ENCODE measurements at regions not wholly inside any gene's neighbourhood (a gene's known extent, or its start where the extent isn't known, plus 50 kb on each side); places are given as distances from the start of the nearest gene placed in this dataset.

DNA sequence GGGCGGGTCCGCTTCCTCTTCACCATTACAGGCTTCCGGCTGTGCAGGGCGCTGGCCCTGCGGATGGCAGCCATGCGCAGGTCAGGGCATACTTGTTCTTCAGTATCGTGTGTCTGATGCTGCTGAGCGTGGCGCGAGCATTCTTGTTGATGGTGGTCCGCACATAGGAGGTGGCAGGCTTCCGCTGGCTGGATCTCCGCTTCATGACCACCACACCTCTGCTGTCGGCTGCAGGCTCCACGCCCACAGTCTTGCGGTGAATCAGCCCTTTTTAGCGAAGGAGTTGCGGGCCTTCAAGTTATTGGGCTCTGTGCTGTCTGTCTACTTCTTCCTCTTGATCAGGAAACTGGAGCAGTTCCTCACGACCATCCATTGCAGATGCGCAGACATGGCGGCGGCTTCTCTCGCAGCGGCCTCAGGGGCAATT, 62.4 kb upstream of the ZNF608 start:
- DNase-seq (no peak), ATAC-seq (ENCODE audit: insufficient read depth, low FRiP score) (no peak)
- H3K9me3 ChIP-seq (ENCODE audit: control insufficient read depth in 4 of 4, insufficient read depth in 3 of 4, low read length in 3 of 4): peaks cover 0 to 5% (median 0%) of the 10 kb centered on the region in 4 donors
- H3K4me3 ChIP-seq: no peak overlapping the region
- no peak overlapping the region for H3K27ac ChIP-seq (ENCODE audit: low read depth in 1 of 2, low read length in 1 of 2)
- no peaks in the 10 kb centered on the region for H3K27me3 ChIP-seq (ENCODE audit: control insufficient read depth in 3 of 3, insufficient read depth in 3 of 3, low read length in 2 of 3)
- no peak overlapping the region for H3K9ac ChIP-seq (ENCODE audit: insufficient read depth in 1 of 2, low read length in 2 of 2)
- TF ChIP-seq, protein P1, sequence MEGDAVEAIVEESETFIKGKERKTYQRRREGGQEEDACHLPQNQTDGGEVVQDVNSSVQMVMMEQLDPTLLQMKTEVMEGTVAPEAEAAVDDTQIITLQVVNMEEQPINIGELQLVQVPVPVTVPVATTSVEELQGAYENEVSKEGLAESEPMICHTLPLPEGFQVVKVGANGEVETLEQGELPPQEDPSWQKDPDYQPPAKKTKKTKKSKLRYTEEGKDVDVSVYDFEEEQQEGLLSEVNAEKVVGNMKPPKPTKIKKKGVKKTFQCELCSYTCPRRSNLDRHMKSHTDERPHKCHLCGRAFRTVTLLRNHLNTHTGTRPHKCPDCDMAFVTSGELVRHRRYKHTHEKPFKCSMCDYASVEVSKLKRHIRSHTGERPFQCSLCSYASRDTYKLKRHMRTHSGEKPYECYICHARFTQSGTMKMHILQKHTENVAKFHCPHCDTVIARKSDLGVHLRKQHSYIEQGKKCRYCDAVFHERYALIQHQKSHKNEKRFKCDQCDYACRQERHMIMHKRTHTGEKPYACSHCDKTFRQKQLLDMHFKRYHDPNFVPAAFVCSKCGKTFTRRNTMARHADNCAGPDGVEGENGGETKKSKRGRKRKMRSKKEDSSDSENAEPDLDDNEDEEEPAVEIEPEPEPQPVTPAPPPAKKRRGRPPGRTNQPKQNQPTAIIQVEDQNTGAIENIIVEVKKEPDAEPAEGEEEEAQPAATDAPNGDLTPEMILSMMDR (IDR thresholded peaks at IDR 0.05; ENCODE audit: control extremely low read depth, extremely low read depth): no peak
- 97 to 99% methylated on average over 24 of the region's 24 CpGs for WGBS, 2 donors
- peaks cover 3 to 22% (median 12%) of the 10 kb centered on the region in 5 donors for H3K4me1 ChIP-seq (ENCODE audit: control insufficient read depth in 5 of 5, insufficient read depth in 5 of 5, low read length in 5 of 5)
- H3K36me3 ChIP-seq (ENCODE audit: control insufficient read depth in 4 of 4, insufficient read depth in 4 of 4, low read length in 4 of 4): no peaks in the 10 kb centered on the region

DNA sequence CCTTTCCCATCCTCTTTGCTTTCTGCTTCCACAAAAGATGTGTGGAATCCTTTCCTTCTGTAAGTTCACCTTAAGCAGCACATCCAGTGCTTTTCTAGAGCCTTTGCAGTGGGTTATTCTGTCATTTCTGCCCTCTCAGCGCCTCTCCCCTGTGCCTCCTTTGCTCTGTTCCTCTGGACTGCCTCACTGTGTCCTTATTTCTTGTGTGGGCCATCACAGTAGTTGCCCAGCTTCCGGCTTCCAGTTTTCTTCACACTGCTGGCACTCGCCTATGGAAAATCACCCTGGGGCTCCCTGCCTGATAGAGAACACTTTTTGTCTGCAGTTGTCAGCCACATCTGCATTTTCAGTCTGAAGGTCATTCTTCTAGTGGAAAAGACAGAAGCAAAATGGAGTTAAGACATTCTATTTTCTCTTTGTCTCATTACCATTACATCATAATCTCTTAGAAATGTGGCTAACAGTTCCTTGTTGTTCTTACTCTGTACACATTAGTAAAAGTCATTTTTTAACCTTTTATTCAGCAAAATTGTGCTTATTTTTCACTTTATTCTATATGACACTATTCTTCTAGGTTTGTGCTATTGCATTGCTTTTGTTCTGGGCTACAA, 64.1 kb upstream of the ZNF608 start:
- TF ChIP-seq, protein P1 (IDR thresholded peaks at IDR 0.05; ENCODE audit: control extremely low read depth, extremely low read depth): no peak
- ATAC-seq (ENCODE audit: insufficient read depth, low FRiP score): no peak
- no peaks in the 10 kb centered on the region for H3K36me3 ChIP-seq (ENCODE audit: control insufficient read depth in 4 of 4, insufficient read depth in 4 of 4, low read length in 4 of 4)
- H3K27me3 ChIP-seq (ENCODE audit: control insufficient read depth in 3 of 3, insufficient read depth in 3 of 3, low read length in 2 of 3): no peaks in the 10 kb centered on the region
- DNase-seq: no peak
- no peak overlapping the region for H3K9ac ChIP-seq (ENCODE audit: insufficient read depth in 1 of 2, low read length in 2 of 2)
- H3K4me3 ChIP-seq: no peak overlapping the region
- H3K9me3 ChIP-seq (ENCODE audit: control insufficient read depth in 4 of 4, insufficient read depth in 3 of 4, low read length in 3 of 4): peaks cover 0 to 5% (median 0%) of the 10 kb centered on the region in 4 donors
- H3K27ac ChIP-seq (ENCODE audit: low read depth in 1 of 2, low read length in 1 of 2): no peak overlapping the region
- peaks cover 3 to 20% (median 12%) of the 10 kb centered on the region in 5 donors for H3K4me1 ChIP-seq (ENCODE audit: control insufficient read depth in 5 of 5, insufficient read depth in 5 of 5, low read length in 5 of 5)
- WGBS, 2 donors: 93 to 99% methylated on average over 3 of the region's 3 CpGs

DNA sequence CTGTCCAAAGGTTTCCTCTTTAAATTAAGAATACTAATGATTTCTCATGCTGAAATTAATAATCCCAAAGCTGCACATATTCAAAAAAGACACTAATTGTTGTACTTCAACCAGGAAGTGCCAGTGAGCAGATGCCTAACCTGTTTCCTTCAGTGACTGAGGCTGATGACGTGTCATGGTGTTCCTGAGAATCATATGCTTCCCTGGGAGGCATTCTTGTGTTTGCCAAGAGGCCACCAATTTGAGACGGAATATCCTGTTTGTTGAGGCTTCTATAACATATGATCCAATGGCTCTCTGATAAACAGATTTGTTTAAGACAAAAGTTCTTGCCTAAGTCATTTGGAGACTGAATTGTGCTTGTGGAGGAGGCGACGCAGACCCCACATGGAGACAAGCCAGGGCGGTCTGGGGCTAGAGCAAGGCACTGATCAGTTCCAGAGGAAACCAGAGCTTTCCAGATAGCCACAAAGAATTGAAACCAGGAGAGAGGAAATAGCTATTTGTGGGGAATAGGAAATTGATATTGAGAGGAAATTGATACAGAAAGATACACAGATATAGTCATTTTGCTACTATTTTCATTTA, 66.4 kb upstream of the ZNF608 start:
- Histone ChIP-seq H3K36me3 (ENCODE audit: control insufficient read depth in 4 of 4, insufficient read depth in 4 of 4, low read length in 4 of 4) (no peaks in the 10 kb centered on the region), H3K27ac (ENCODE audit: low read depth in 1 of 2, low read length in 1 of 2) (no peak overlapping the region), H3K9me3 (ENCODE audit: control insufficient read depth in 4 of 4, insufficient read depth in 3 of 4, low read length in 3 of 4) (peaks cover 0 to 5% (median 0%) of the 10 kb centered on the region in 4 donors), H3K4me3 (no peak overlapping the region), H3K9ac (ENCODE audit: insufficient read depth in 1 of 2, low read length in 2 of 2) (no peak overlapping the region), H3K4me1 (ENCODE audit: control insufficient read depth in 5 of 5, insufficient read depth in 5 of 5, low read length in 5 of 5) (peaks cover 0 to 3% (median 0%) of the 10 kb centered on the region in 5 donors), H3K27me3 (ENCODE audit: control insufficient read depth in 3 of 3, insufficient read depth in 3 of 3, low read length in 2 of 3) (no peaks in the 10 kb centered on the region)
- TF ChIP-seq, protein P1 (IDR thresholded peaks at IDR 0.05; ENCODE audit: control extremely low read depth, extremely low read depth): no peak
- ATAC-seq (ENCODE audit: insufficient read depth, low FRiP score) (no peak), DNase-seq (peak in 2 of 3 donors; percentile 28 to 44)
- 73 to 77% methylated on average over 5 of the region's 5 CpGs for WGBS, 2 donors

All from lung (tissue), 11 donors.